ENCODE measurements at regions not wholly inside any gene's neighbourhood (a gene's known extent, or its start where the extent isn't known, plus 50 kb on each side); places are given as distances from the start of the nearest gene placed in this dataset.

GRCh38 chr2:214674278-214674677 lies 135.2 kb downstream of the BARD1 start:
- no peak for DNase-seq

GRCh38 chr2:214671319-214671885 lies 138.1 kb downstream of the BARD1 start:
- no peak for DNase-seq

GRCh38 chr2:214652473-214652872 lies 157.0 kb downstream of the BARD1 start:
- DNase-seq: no peak

GRCh38 chr2:214651451-214651850 lies 158.0 kb downstream of the BARD1 start:
- DNase-seq: peak; percentile 3

GRCh38 chr2:214649440-214650205 lies 159.9 kb downstream of the BARD1 start:
- peak; percentile 68 for DNase-seq

- DNase-seq: no peak
These were observed 161.0 kb downstream of the BARD1 start for GRCh38 chr2:214648520-214648919.

GRCh38 chr2:214631406-214631805 lies 178.1 kb downstream of the BARD1 start:
- DNase-seq: no peak

- peak; percentile 50 for DNase-seq
These were observed 179.0 kb downstream of the BARD1 start for GRCh38 chr2:214630402-214631045.

- no peak for DNase-seq
These were observed 179.6 kb downstream of the BARD1 start for GRCh38 chr2:214629875-214630274.
